ENCODE measurements at regions not wholly inside any gene's neighbourhood (a gene's known extent, or its start where the extent isn't known, plus 50 kb on each side); places are given as distances from the start of the nearest gene placed in this dataset.

GRCh38 chr6:25194172-25194678 is 84.9 kb upstream of the CARMIL1 start:
- Mint-ChIP-seq H3K9me3 (ENCODE audit: unreplicated experiment) (no peaks in the 10 kb centered on the region), H3K4me1 (ENCODE audit: insufficient read depth, unreplicated experiment) (peaks cover 25% of the 10 kb centered on the region), H3K27me3 (ENCODE audit: insufficient read depth, unreplicated experiment) (no peaks in the 10 kb centered on the region), H3K36me3 (ENCODE audit: insufficient read depth, unreplicated experiment) (no peaks in the 10 kb centered on the region), H3K4me3 (ENCODE audit: unreplicated experiment) (peak overlapping the region; percentile 56), H3K27ac (ENCODE audit: low read depth, unreplicated experiment) (peak overlapping the region; percentile 66)
- POLR2A ChIA-PET, result interaction anchor here (0.5 to 4.3 kb wide), 17 partner anchors 8 to 862 kb away, joined by 3 to 53 read pairs (median 5); partner anchors contain the start of genes CARMIL1 and TRIM38
- intact Hi-C loops (cut with micrococcal nuclease), result no loop called here
- TF ChIP-seq CTCF (IDR thresholded peaks at IDR 0.05; ENCODE audit: unreplicated experiment), result no peak
- peak; percentile 54 for DNase-seq (ENCODE audit: unreplicated experiment)
- BruUV-seq (replicated peaks), result no TSS peak
- CTCF ChIA-PET, result interaction anchor here (1.2 kb wide), 1 partner anchor 72 kb away, joined by 3 read pairs; no protein-coding TSS in a partner anchor

GRCh38 chr6:25196464-25196863 is 82.7 kb upstream of the CARMIL1 start:
- Mint-ChIP-seq H3K36me3 (ENCODE audit: insufficient read depth, unreplicated experiment) (no peaks in the 10 kb centered on the region), H3K4me1 (ENCODE audit: insufficient read depth, unreplicated experiment) (peaks cover 25% of the 10 kb centered on the region), H3K9me3 (ENCODE audit: unreplicated experiment) (no peaks in the 10 kb centered on the region), H3K27ac (ENCODE audit: low read depth, unreplicated experiment) (no peak overlapping the region), H3K27me3 (ENCODE audit: insufficient read depth, unreplicated experiment) (no peaks in the 10 kb centered on the region), H3K4me3 (ENCODE audit: unreplicated experiment) (no peak overlapping the region)
- ChIA-PET POLR2A (interaction anchor here (4.3 kb wide), 1 partner anchor 14 kb away, joined by 31 read pairs; no protein-coding TSS in a partner anchor), CTCF (no interaction called here)
- intact Hi-C loops (cut with micrococcal nuclease), result no loop called here
- DNase-seq (ENCODE audit: unreplicated experiment), result no peak
- BruUV-seq (replicated peaks), result no TSS peak
- TF ChIP-seq CTCF (IDR thresholded peaks at IDR 0.05; ENCODE audit: unreplicated experiment), result no peak

GRCh38 chr6:25197111-25197510 is 82.1 kb upstream of the CARMIL1 start:
- POLR2A ChIA-PET, result interaction anchor here (0.9 kb wide), 1 partner anchor 58 kb away, joined by 4 read pairs; no protein-coding TSS in a partner anchor
- TF ChIP-seq CTCF (IDR thresholded peaks at IDR 0.05; ENCODE audit: unreplicated experiment), result no peak
- H3K9me3 Mint-ChIP-seq (ENCODE audit: unreplicated experiment), result no peaks in the 10 kb centered on the region
- BruUV-seq (replicated peaks), result no TSS peak
- H3K4me3 Mint-ChIP-seq (ENCODE audit: unreplicated experiment), result no peak overlapping the region
- DNase-seq (ENCODE audit: unreplicated experiment), result no peak
- intact Hi-C loops (cut with micrococcal nuclease), result no loop called here
- H3K4me1 Mint-ChIP-seq (ENCODE audit: insufficient read depth, unreplicated experiment), result peaks cover 24% of the 10 kb centered on the region
- H3K27ac Mint-ChIP-seq (ENCODE audit: low read depth, unreplicated experiment), result no peak overlapping the region
- no peaks in the 10 kb centered on the region for H3K27me3 Mint-ChIP-seq (ENCODE audit: insufficient read depth, unreplicated experiment)
- no peaks in the 10 kb centered on the region for H3K36me3 Mint-ChIP-seq (ENCODE audit: insufficient read depth, unreplicated experiment)
- CTCF ChIA-PET, result no interaction called here

- Mint-ChIP-seq H3K27me3 (ENCODE audit: insufficient read depth, unreplicated experiment) (no peaks in the 10 kb centered on the region), H3K4me3 (ENCODE audit: unreplicated experiment) (no peak overlapping the region), H3K27ac (ENCODE audit: low read depth, unreplicated experiment) (no peak overlapping the region), H3K36me3 (ENCODE audit: insufficient read depth, unreplicated experiment) (no peaks in the 10 kb centered on the region), H3K4me1 (ENCODE audit: insufficient read depth, unreplicated experiment) (peaks cover 9% of the 10 kb centered on the region), H3K9me3 (ENCODE audit: unreplicated experiment) (no peaks in the 10 kb centered on the region)
- no peak for DNase-seq (ENCODE audit: unreplicated experiment)
- intact Hi-C loops (cut with micrococcal nuclease), result no loop called here
- POLR2A ChIA-PET, result no interaction called here
- no TSS peak for BruUV-seq (replicated peaks)
- no peak for TF ChIP-seq CTCF (IDR thresholded peaks at IDR 0.05; ENCODE audit: unreplicated experiment)
- CTCF ChIA-PET, result interaction anchor here (1.0 to 2.6 kb wide), 2 partner anchors 19 to 70 kb away, joined by 3 to 6 read pairs; no protein-coding TSS in a partner anchor
Measured at GRCh38 chr6:25199544-25199943, 79.6 kb upstream of the CARMIL1 start.
